ENCODE measurements at regions not wholly inside any gene's neighbourhood (a gene's known extent, or its start where the extent isn't known, plus 50 kb on each side); places are given as distances from the start of the nearest gene placed in this dataset.
"Not testable (repeated sequence)": the region's sequence is repeated elsewhere in the genome, so short reads cannot be mapped to it uniquely, and the experiment has no call there.

GRCh38 chr17:22095414-22095813 is 403.1 kb downstream of the KCNJ18 start:
- DNase-seq; H3K36me3 ChIP-seq; H3K27ac ChIP-seq; H3K4me1 ChIP-seq; H3K4me3 ChIP-seq; intact Hi-C loops (cut with DNase I; ENCODE audit: low total_unique reads); H3K9me3 ChIP-seq; H3K27me3 ChIP-seq: not testable (repeated sequence)
- WGBS, 5 donors, result 56 to 66% (median 60%) methylated on average over 2 of the region's 2 CpGs

DNA sequence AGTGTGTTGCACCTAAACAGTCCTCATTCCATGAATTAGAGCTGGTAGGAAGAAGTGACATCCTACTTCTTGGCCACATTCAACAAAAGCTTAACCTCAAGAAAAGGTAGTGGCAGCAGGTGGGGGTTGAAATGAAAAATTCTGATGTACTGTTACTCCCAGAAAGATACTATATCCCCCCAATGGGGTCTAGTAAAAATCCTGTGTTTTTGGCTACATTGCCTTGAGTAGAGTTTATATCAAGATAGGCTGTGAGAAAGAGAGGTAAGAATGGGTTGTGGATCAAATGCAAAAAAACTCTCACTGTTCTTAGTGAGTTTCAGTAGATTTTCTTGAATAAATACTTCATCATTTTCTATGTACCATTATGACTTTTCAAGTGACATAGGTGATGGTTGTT is 407.3 kb downstream of the KCNJ18 start:
- intact Hi-C loops (cut with DNase I; ENCODE audit: low total_unique reads); H3K27me3 ChIP-seq; DNase-seq; H3K27ac ChIP-seq; H3K4me1 ChIP-seq; H3K36me3 ChIP-seq; H3K4me3 ChIP-seq; H3K9me3 ChIP-seq: not testable (repeated sequence)

GRCh38 chr17:22102177-22102576 is 409.9 kb downstream of the KCNJ18 start:
- no peak overlapping the region for H3K4me3 ChIP-seq
- H3K27ac ChIP-seq, result no peak overlapping the region
- H3K9me3 ChIP-seq, result peaks cover 0 to 6% (median 0%) of the 10 kb centered on the region in 4 donors
- H3K4me1 ChIP-seq, result no peaks in the 10 kb centered on the region
- DNase-seq, result no peak
- WGBS, 5 donors, result 55 to 88% (median 73%) methylated on average over 6 of the region's 6 CpGs
- no peaks in the 10 kb centered on the region for H3K36me3 ChIP-seq
- no peaks in the 10 kb centered on the region for H3K27me3 ChIP-seq
- intact Hi-C loops (cut with DNase I; ENCODE audit: low total_unique reads), result no loop called here
- TF ChIP-seq POLR2AphosphoS5 (IDR thresholded peaks at IDR 0.05) (no peak), EP300 (IDR thresholded peaks at IDR 0.05) (no peak), CTCF (IDR thresholded peaks at IDR 0.05) (no peak)

DNA sequence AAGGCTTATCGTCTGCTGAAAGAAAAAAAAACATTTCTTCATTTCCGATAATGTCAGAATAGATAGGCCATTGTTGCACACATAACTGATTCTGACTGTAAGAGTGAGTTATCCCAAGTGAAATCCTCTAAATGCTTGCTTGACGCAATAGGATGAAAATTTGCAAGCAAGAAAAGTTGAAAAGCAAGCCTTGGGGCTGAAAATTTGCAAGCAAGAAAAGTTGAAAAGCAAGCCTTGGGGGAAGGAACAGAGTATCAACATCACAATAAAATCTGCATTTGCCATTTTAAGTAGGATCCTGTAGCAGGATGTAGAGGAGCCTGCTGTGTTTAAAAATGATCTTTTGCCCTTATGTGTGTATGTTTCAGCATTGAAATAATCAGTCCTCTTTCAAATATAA is 424.4 kb downstream of the KCNJ18 start:
- H3K36me3 ChIP-seq; H3K4me3 ChIP-seq; intact Hi-C loops (cut with DNase I; ENCODE audit: low total_unique reads); H3K27me3 ChIP-seq; DNase-seq; H3K27ac ChIP-seq; H3K9me3 ChIP-seq; H3K4me1 ChIP-seq: not testable (repeated sequence)
- 32 to 42% (median 37%) methylated on average over 3 of the region's 3 CpGs for WGBS, 5 donors

DNA sequence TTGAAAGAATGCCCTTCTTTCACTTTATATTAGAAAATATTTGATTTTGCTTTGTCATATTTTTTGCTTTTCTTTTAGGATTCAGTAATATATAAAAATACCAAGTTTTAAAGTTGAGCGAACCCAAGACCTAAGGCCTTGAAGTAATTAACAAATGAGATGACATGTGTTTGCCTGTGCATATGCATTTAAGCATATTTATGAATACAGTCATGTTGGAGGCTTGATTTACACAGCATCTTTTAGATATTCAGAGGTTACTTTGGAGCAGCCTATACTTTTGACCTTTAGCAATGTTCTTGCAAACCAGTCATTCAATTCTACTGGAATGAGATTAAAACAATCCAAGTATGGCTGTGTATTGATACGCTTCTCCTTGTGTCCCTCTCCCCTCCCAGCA is 425.1 kb downstream of the KCNJ18 start:
- DNase-seq; intact Hi-C loops (cut with DNase I; ENCODE audit: low total_unique reads); H3K27ac ChIP-seq; H3K4me3 ChIP-seq; H3K9me3 ChIP-seq; H3K4me1 ChIP-seq; H3K27me3 ChIP-seq; H3K36me3 ChIP-seq: not testable (repeated sequence)
- 62 to 77% (median 71%) methylated on average over 2 of the region's 2 CpGs for WGBS, 5 donors

- H3K36me3 ChIP-seq; H3K27me3 ChIP-seq; DNase-seq; H3K9me3 ChIP-seq; H3K4me1 ChIP-seq; H3K4me3 ChIP-seq; intact Hi-C loops (cut with DNase I; ENCODE audit: low total_unique reads); H3K27ac ChIP-seq: not testable (repeated sequence)
- WGBS, 5 donors, result 68 to 78% (median 74%) methylated on average over 7 of the region's 7 CpGs
Observed at GRCh38 chr17:22119016-22119415, 426.7 kb downstream of the KCNJ18 start.

GRCh38 chr17:22119751-22120150 is 427.4 kb downstream of the KCNJ18 start:
- intact Hi-C loops (cut with DNase I; ENCODE audit: low total_unique reads); H3K4me1 ChIP-seq; H3K27ac ChIP-seq; H3K27me3 ChIP-seq; H3K9me3 ChIP-seq; H3K4me3 ChIP-seq; DNase-seq; H3K36me3 ChIP-seq: not testable (repeated sequence)
- WGBS, 5 donors, result 76 to 85% (median 82%) methylated on average over 3 of the region's 3 CpGs

DNA sequence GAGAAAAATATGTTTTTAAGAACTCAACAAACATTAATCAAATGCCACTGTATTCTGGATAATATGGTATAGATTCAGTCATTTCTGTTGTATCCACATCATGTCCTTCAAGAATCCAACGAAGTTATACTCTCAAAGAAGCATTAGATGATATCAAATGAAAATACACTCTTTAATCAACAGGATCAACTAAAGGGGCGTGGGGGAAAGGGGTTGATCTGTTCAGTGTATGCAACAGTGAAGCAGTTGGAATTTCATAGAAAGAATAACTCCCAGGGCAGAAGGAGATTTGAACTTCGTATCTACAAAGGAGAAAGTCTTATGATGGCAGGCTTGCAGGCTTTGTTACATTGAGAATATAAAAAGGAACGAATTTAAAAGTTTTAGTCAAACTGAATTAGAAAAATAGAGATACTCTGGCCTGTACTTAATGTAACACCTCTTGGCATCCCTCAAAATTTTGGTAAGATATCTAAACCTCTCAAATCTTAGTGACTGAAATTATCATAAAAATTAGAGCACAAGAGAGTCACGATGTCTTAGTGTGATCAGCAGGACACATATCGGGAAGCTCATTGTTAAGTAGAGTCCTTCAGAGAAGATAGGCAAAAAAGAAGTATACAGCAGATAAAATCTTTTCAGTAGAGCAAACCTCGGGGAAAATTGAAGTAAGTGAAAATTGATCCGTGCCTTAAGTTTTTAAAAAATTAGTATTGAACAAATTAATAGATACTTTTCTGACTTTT is 431.4 kb downstream of the KCNJ18 start:
- no peaks in the 10 kb centered on the region for H3K36me3 ChIP-seq
- H3K27me3 ChIP-seq, result no peaks in the 10 kb centered on the region
- H3K4me3 ChIP-seq, result no peak overlapping the region
- no peaks in the 10 kb centered on the region for H3K9me3 ChIP-seq
- H3K4me1 ChIP-seq, result no peaks in the 10 kb centered on the region
- TF ChIP-seq EP300 (IDR thresholded peaks at IDR 0.05) (no peak), CTCF (IDR thresholded peaks at IDR 0.05) (no peak), POLR2AphosphoS5 (IDR thresholded peaks at IDR 0.05) (no peak), POLR2A (IDR thresholded peaks at IDR 0.05) (no peak)
- no peak overlapping the region for H3K27ac ChIP-seq
- DNase-seq, result no peak
- 36 to 39% (median 37%) methylated on average over 8 of the region's 8 CpGs for WGBS, 5 donors
- intact Hi-C loops (cut with DNase I; ENCODE audit: low total_unique reads), result no loop called here
